A673 (cell line): ENCODE measurements at regions not wholly inside any gene's neighbourhood (a gene's known extent, or its start where the extent isn't known, plus 50 kb on each side); places are given as distances from the start of the nearest gene placed in this dataset.
A peak's percentile ranks its signal among the peaks of the same experiment; 100 is the strongest.
"Not testable (repeated sequence)": the region's sequence is repeated elsewhere in the genome, so short reads cannot be mapped to it uniquely, and the experiment has no call there.

Source experiments
- BruUV-seq: library from RNA; stranded (reverse); fragments of 400-500 nt; replicated peaks from 2 replicates; lab custom pipeline; 2021; lab: Mats Ljungman, UMichigan
- CTCF ChIA-PET: fragments of 300-600 bp; sonication (Branson Sonifier 250); formaldehyde crosslinking; loops from one replicate; lab custom pipeline; 2022; ENCODE audit warnings: antibody characterized with exemption; lab: Charles Lee
- POLR2A ChIA-PET: fragments of 300-600 bp; sonication (Branson Sonifier 250); formaldehyde crosslinking; loops from one replicate; lab custom pipeline; 2022; ENCODE audit warnings: antibody characterized with exemption; ENCODE audit not compliant: low non-redundant PET; lab: Charles Lee
- DNase-seq: peaks from one replicate; pipeline ENCODE4 v3.0.0-alpha.2; 2015; ENCODE audit warnings: low spot score
- H3K27ac ChIP-seq: fragments of 200-600 bp; sonication (generic); 2 replicates; pipeline ENCODE4 v1.5.1; 2016; ENCODE audit warnings: mixed run types, low read depth, mild to moderate bottlenecking, mixed read lengths, antibody characterized with exemption, low read length; ENCODE audit not compliant: poor library complexity, severe bottlenecking
- H3K27me3 ChIP-seq: fragments of 200-600 bp; sonication (generic); replicated peaks from 2 replicates; pipeline ENCODE4 v1.6.1; 2017; ENCODE audit warnings: mixed run types, low read depth, mild to moderate bottlenecking, mixed read lengths, antibody characterized with exemption, low read length; ENCODE audit not compliant: insufficient read depth, poor library complexity
- H3K36me3 ChIP-seq: fragments of 200-600 bp; sonication (generic); 2 replicates; pipeline ENCODE4 v1.6.1; 2016; ENCODE audit warnings: mixed run types, mild to moderate bottlenecking, mixed read lengths, antibody characterized with exemption, low read length; ENCODE audit not compliant: insufficient read depth, poor library complexity, severe bottlenecking
- H3K4me1 ChIP-seq: fragments of 200-600 bp; sonication (generic); 2 replicates; pipeline ENCODE4 v1.6.1; 2017; ENCODE audit warnings: mixed run types, mild to moderate bottlenecking, mixed read lengths, antibody characterized with exemption, low read length; ENCODE audit not compliant: insufficient read depth, poor library complexity, severe bottlenecking
- H3K4me3 ChIP-seq: fragments of 200-600 bp; sonication (generic); 2 replicates; pipeline ENCODE4 v1.5.1; 2016; ENCODE audit warnings: low read depth, mixed run types, mild to moderate bottlenecking, mixed read lengths, low read length; ENCODE audit not compliant: poor library complexity, severe bottlenecking
- H3K9me3 ChIP-seq: fragments of 200-600 bp; sonication (generic); 2 replicates; pipeline ENCODE4 v1.6.1; 2016; ENCODE audit warnings: mixed run types, low read depth, mild to moderate bottlenecking, mixed read lengths, antibody characterized with exemption, low read length; ENCODE audit not compliant: poor library complexity, severe bottlenecking
- CTCF ChIP-seq: fragments of 300-800, 200-600 bp; sonication (generic); conservative IDR thresholded peaks from 2 replicates; pipeline ENCODE4 v1.5.1; 2017; ENCODE audit warnings: low read depth, mild to moderate bottlenecking, antibody characterized with exemption, low read length, moderate library complexity, mixed read lengths
- EZH2 ChIP-seq: fragments of 200-600 bp; sonication (generic); IDR thresholded peaks from 2 replicates; pipeline ENCODE4 v1.6.1; 2017; ENCODE audit warnings: borderline replicate concordance, low read depth, mild to moderate bottlenecking, mixed read lengths, antibody characterized with exemption, low read length; ENCODE audit not compliant: poor library complexity, severe bottlenecking
- intact Hi-C: fragments of 100-400 bp; cut with micrococcal nuclease; formaldehyde crosslinking; loops from one replicate; pipeline ENCODE4 v1.10.0; 2022; ENCODE audit not compliant: unreplicated experiment

- no peaks in the 10 kb centered on the region for H3K4me1 ChIP-seq
- H3K9me3 ChIP-seq: no peaks in the 10 kb centered on the region
- no peak overlapping the region for H3K4me3 ChIP-seq
- intact Hi-C loops: no loop called here
- no TSS peak for BruUV-seq
- DNase-seq: no peak
- H3K27ac ChIP-seq: no peak overlapping the region
- CTCF ChIA-PET: no interaction called here
- H3K36me3 ChIP-seq: no peaks in the 10 kb centered on the region
- POLR2A ChIA-PET: no interaction called here
- TF ChIP-seq CTCF (no peak), EZH2 (no peak)
- no peaks in the 10 kb centered on the region for H3K27me3 ChIP-seq
Measured at GRCh38 chr4:164261831-164262230, 492.1 kb upstream of the SMIM31 start.

- intact Hi-C loops, H3K36me3 ChIP-seq, H3K4me3 ChIP-seq, CTCF ChIA-PET, H3K9me3 ChIP-seq, H3K27ac ChIP-seq, H3K27me3 ChIP-seq, POLR2A ChIA-PET, BruUV-seq, DNase-seq, H3K4me1 ChIP-seq: not testable (repeated sequence)
Measured at GRCh38 chr4:164262508-164262907, 491.4 kb upstream of the SMIM31 start.

- BruUV-seq, H3K27ac ChIP-seq, CTCF ChIA-PET, H3K27me3 ChIP-seq, H3K4me1 ChIP-seq, H3K9me3 ChIP-seq, H3K36me3 ChIP-seq, H3K4me3 ChIP-seq, POLR2A ChIA-PET, intact Hi-C loops: not testable (repeated sequence)
- DNase-seq: peak; percentile 51
Measured at GRCh38 chr4:164277414-164277813, 476.5 kb upstream of the SMIM31 start.

GRCh38 chr4:164287173-164287572 is 466.8 kb upstream of the SMIM31 start:
- H3K27ac ChIP-seq: no peak overlapping the region
- H3K4me1 ChIP-seq: no peaks in the 10 kb centered on the region
- no peak for DNase-seq
- H3K9me3 ChIP-seq: no peaks in the 10 kb centered on the region
- H3K27me3 ChIP-seq: no peaks in the 10 kb centered on the region
- intact Hi-C loops: no loop called here
- BruUV-seq: no TSS peak
- H3K4me3 ChIP-seq: no peak overlapping the region
- CTCF ChIA-PET: no interaction called here
- TF ChIP-seq EZH2 (no peak), CTCF (no peak)
- H3K36me3 ChIP-seq: no peaks in the 10 kb centered on the region
- POLR2A ChIA-PET: no interaction called here
